GM19463 (cell line): ENCODE measurements at regions not wholly inside any gene's neighbourhood (a gene's known extent, or its start where the extent isn't known, plus 50 kb on each side); places are given as distances from the start of the nearest gene placed in this dataset.
"Not testable (repeated sequence)": the region's sequence is repeated elsewhere in the genome, so short reads cannot be mapped to it uniquely, and the experiment has no call there.

Source experiments
- ATAC-seq: cut with Tn5 transposase; IDR thresholded peaks from one replicate; pipeline ENCODE4 v1.9.1; 2021; ENCODE audit warnings: mild to moderate bottlenecking, moderate library complexity; ENCODE audit not compliant: unreplicated experiment

DNA sequence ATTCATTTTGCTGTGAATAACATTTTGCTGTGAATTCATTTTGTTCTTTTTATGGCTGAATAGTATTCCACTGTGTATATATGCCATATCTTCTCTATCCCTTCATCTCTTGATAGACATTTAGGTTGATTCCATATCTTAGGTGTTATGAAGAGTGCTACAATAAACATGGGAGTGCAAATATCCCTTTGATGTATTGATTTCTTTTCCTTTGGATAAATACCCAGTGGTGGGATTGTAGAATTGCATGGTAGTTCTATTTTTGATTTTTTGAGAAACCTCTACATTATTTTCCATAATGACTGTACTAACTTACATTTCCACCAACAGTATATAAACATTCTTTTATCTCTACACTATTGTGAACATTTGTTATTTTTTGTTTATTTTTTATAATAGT, 555.9 kb downstream of the PDHA2 start:
- no peak for ATAC-seq

DNA sequence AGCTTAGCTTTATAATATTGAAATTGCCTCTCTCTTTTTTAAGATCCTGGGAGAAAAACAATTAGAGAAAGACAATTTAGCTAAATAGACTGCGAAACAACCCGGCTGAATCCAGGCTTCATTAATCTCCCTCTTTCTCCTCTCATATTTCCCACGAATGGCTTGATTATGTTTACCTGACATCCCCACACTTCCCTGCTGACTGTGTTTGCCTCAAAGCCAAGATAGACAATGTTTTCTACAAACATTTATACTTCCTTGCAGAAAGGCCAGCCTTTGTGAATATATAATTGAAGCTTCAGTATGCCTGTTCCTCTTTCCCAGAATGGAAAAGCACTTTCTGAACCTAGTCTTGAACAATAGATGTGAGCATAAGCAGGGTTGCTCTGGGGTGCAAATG, 566.8 kb downstream of the PDHA2 start:
- ATAC-seq = no peak

DNA sequence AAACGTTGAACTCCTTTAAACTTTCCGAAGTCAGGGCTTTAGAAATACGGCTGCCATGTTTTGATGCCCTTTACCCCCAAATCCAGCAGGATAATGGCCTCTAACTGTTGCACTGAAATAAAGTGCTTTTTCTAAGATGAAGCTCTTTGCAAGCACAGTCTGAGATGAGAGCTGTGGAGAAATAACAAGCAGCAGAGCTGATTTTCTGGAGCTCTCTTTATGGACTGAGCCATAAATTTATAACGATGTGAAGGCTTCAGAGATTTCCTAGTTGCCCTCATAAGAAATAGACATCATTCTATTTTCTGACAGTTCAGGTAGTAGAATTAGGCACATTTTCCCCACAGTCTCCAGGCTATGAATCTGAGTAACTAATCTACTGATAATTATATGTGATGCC, 567.3 kb downstream of the PDHA2 start:
- ATAC-seq = no peak

DNA sequence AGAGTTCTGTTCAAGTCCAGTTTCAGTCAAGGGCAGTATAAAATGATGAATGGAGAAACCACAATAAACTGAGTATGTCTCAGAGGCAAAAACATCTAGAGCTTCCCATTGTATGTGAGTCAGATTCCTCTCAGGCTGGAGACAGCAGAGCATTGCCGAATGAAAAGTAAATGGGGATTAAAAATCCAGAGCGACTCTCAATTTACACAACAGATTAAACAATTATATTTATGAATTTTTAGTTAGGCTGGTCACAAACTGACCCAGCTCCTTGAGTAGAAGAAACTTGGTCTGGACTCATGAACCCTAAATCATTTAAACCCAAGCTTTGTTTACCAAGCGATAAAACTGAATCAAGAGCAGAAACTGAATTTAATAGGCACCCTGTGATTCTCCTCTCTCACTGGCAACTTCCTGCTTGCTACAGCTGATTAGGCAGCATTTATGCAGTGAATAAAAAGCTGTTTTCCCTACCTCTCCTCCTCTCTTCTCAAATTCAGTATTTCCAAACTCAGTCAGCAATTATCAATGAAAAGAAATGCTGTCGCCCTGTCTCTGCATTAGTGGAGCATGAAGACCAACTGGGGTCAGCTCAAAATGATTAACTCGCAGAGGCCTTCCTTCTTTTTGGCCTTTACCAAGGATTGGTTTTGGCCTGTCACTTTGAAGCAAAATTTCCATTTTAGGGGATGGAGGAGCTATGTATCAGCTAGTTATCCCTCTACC, 568.0 kb downstream of the PDHA2 start:
- ATAC-seq = no peak

DNA sequence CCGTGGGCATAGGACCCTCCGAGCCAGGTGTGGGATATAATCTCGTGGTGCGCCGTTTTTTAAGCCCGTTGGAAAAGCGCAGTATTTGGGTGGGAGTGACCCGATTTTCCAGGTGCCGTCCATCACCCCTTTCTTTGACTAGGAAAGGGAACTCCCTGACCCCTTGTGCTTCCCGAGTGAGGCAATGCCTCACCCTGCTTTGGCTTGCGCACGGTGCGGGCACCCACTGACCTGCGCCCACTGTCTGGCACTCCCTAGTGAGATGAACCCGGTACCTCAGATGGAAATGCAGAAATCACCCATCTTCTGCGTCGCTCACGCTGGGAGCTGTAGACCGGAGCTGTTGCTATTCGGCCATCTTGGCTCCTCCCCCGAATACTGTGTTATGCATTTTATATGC, 575.0 kb downstream of the PDHA2 start:
- not testable (repeated sequence) for ATAC-seq

DNA sequence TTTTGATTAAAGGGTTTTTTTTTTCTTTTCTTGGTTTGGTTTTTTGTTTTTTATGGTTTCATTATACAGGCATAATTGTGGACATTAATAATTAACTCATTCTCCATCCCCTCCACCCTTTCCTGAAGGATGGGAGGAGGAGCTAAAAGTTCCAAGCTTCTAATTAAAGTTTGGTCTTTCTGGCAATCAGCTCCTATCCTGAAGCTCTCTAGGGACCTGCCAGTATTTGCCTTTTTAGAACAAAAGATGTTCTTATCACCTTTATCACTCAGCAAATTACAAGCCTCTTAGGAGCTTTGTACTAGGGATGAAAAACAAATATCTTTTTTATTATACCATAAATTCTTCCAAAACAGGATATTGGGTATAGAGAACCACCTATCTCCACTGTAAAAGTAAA, 589.8 kb downstream of the PDHA2 start:
- no peak for ATAC-seq

DNA sequence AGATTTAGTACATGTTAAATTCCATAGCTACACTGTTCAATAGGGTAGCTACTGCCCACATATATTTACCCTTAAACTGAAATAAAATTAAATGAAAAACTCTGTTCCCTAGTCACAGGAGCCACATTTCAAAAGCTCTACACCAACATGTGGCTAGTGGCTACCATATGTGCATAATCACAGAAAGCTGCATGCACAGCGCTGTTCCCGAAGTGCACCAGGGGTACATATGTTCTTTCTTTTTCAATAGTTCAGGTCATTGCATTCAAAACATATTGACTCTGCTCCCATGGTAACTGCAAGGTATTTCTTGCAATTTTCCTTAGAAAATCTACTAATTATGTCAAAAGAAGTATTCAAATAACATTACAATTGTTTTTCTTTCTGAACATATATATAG, 591.2 kb downstream of the PDHA2 start:
- no peak for ATAC-seq

DNA sequence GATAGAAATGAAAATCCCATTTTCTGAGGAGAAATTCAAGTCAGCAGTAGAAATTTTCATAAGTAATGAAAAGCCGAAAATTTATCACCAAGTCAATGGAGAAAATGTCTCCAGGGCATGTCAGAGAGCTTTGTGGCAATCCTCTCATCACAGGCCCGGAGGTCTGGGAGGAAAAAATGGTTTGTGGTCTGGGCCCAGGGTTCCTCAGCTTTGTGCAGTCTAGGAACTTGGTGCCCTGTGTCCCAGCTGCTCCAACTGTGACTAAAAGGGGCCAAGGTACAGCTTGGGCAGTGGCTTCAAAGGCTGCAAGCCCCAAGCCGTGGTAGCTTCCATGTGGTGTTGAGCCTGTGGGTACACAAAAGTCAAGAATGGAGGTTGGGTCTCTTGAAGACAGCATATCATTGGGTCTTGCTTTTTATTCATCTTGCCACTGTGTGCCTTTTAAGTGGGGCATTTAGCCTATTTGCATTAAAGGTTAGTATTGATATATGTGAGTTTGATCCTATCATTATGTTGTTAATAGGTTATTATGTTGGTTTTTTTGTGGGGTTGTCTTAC, 608.5 kb downstream of the PDHA2 start:
- no peak for ATAC-seq

DNA sequence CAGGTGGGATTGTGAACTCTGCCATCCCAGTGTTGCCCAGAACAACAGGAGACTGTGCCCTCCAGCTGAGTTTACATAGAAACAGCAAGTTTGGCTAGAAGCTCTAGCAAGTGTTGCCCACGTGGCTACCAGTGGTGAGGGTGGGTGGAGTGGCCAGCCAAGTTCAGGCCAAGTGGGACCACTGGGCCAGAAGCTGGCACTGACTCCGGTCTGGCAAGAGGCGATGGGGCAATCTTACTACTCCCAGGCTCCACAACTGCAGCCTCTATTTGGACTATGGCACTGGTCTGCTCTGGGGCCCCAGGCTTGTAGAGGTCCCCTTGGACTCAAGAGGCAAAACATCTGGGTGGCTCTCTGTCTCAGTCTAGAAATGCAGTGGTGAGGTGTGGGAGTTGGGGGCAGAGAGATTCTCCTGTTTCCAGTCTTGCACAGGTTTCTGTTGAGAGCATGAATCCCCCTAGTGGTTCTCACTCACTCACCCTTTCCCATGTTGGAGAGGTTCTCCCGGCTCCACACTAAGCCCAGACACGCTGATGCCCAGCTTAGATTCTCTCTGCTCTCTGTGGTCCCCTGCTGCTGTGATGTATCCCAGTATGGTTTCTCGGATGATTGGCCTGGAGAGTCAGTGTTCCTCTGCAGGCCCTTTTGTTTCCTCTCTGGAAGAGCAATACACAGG, 615.3 kb downstream of the PDHA2 start:
- no peak for ATAC-seq

DNA sequence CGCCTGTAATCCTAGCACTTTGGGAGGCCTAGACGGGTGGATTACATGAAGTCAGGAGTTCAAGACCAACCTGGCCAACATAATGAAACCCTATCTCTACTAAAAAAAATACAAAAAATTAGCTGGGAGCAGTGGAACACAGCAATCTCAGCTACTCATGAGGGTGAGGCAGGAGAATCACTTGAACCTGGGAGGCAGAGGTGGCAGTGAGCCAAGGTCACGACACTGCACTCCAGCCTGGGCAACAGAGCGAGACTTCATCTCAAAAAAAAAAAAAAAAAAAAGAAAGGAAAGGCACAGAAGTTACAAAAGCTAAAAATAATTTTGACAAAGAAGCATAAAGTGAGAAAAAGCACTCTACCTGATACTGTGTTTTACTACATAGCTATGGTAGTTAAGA, 618.1 kb downstream of the PDHA2 start:
- ATAC-seq = not testable (repeated sequence)

DNA sequence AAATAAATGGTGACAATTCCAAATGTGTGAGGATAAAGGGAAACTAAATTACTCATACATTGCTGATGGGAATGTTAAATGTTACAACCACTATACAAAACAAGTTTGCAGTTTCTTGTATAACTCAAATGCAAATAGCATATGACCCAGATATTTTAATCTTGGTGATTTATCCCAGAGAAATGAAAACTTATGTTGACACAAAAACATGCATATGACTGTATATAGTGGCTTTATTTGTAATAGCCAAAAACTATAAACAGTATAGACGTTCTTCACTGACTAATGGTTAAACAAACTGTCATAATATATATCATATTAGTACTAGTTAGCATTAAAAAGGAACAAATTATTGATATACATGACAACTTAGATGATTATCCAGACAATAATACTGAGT, 619.2 kb downstream of the PDHA2 start:
- ATAC-seq = no peak

DNA sequence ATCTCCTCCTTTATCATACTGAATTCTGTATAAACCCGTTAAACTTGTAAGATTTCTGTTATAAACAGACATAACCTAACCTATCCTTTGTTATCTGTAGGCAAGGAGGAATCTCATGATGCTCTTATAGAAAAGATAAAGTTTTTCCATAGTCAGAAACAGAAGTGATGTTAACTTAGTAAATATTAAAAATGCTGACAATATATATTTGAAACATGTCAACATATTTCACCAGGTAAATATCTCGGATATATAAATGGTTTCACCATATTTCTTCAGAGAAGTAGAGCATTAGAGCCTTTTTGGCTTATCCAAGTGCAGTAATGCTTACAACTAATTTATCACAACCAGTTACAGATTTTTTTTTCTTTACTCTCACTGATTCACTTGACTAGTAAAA, 625.9 kb downstream of the PDHA2 start:
- no peak for ATAC-seq

DNA sequence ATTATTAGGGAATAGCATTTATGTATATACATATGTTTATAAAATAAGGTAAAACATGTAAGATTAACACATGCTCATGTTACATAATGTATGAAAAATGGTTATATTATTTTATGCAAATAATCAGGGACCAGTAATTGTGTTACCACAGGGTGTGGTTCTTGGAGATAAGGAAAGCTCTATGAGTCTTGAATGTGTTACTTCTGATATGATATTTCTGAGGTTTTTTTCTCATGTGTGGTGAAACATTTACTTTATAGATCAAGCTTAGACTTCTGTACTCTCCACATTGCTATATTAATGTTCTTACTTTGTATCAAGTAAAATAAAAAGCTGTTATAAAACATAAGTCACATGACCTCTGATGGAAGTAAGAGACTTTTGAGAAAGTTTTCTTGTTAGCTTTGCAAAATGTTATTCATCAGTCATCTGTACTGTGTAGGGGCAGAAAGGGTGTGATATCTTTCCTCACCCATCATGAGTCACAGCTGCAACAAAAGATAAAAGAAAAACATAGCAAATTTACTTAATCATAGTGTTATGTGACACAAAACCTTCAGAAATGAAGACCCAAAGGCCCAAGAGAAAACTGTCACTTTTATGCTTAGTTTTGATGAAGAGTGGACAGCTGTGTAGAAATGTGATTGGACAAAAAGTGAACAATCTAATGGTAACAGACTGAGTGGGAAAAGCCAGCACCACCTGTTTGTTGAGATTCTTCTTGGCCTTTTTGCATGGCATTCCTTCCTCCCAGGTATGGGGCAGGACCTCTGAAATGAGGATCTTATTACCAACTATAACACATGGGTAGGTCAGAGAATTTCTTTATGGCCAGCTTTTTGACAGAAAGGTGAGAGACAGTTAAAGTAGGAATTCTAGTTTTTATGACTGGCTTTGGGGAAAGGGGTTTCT, 632.3 kb downstream of the PDHA2 start:
- no peak for ATAC-seq

DNA sequence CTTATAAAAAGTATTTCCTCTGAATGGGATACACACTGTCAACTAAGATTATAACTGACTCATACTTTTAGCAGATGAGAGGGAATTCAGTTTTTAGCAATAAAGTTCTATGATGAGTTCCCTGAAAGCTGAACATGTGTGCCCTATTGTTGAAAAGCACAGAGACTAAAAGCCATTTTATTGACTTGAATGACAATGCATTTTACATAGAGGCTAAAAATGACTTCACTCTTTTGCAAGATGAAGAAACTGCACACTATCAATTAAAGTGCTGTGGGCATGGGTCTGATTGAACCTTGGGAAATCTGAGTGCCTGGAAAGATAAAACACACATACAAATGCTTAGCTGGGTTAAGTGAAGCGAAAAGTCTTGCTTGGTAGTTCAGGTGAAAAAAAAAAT, 633.4 kb downstream of the PDHA2 start:
- ATAC-seq = no peak

DNA sequence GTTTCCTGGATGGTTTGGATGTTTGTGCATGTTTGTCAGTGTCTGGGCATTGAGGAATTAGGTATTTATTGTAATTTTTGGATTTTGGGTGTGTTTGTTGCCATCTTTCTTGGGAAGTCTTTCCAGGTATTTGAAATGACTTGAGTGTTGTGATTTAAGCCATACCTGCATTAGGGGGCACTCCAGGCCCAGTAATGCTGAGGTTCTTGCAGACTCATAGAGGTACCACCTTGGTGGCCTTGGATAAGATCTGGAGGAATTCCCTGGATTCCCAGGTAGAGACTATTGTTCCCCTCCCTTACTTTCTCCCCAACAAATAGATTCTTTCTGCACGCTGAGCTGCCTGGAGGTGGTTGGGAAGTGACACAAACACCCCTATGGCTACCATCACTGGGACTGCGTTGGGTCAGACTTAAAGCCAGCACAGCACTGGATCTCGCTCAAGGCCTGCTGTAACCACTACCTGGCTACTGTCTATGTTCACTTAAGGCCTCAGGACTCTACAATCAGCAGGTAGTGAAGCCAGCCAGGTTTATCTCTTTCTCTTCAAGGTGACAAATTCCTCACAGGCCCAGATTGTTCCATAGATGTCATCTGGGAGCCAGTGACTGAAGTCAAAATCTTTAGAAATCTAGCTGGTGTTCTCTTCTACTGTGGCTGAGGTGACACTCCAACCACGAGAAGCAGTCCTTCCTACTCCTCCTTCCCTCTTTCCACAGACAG, 643.6 kb downstream of the PDHA2 start:
- no peak for ATAC-seq

DNA sequence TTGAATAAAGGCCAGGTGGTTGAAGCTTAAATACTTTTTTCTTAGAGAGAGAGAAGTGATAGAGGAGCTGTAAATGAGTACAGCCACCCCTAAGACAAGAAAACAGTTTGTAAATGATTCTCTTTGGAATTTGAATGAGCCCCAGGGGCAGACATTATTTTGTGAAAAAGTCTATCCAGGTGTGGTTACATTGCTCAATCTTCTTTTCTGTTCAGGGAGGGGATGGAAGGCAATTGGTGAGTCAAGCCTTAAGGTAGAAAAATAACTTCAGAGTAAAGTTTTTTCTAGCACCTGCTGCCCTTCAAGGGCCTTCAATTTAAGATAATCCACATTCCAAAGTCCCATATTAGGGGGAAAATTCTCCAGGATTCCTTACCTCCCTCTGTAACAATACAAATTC, 646.7 kb downstream of the PDHA2 start:
- no peak for ATAC-seq

DNA sequence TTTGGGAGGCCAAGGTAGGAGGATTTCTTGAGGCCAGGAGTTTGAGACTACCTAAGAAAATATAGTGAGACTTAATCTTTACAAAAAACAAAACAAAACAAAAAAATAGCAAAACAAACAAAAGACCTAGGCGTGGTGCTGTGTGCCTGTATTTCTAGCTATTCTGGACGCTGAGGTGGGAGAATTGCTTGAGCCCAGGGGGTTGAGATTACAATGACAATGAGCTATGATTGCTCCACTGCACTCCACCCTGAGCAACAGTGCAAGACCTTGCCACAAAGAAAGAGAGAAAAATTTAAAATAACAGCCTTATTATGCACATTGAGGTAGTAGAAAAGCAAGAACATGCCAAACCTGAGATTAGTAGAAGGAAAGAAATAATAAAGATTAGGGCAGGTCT, 657.7 kb downstream of the PDHA2 start:
- ATAC-seq = no peak

DNA sequence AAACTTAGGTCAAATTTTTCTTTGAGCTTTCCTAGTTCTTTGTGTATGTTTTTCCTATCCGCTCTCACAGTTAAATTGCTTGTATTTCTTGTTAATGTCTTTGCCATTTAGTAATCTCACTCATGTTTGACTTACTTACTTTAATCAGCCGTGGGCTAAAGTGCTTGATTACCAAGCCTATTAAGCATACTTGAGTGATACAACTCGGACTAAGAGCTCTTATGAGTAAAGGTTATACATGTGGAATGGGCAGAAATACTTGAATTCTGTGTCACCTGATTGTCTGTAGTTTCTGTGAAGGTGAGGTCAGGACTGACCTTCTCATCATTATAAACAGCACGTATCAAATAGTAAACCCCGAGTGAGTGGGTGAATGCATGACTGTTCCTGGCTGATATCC, 664.5 kb downstream of the PDHA2 start:
- ATAC-seq = no peak

DNA sequence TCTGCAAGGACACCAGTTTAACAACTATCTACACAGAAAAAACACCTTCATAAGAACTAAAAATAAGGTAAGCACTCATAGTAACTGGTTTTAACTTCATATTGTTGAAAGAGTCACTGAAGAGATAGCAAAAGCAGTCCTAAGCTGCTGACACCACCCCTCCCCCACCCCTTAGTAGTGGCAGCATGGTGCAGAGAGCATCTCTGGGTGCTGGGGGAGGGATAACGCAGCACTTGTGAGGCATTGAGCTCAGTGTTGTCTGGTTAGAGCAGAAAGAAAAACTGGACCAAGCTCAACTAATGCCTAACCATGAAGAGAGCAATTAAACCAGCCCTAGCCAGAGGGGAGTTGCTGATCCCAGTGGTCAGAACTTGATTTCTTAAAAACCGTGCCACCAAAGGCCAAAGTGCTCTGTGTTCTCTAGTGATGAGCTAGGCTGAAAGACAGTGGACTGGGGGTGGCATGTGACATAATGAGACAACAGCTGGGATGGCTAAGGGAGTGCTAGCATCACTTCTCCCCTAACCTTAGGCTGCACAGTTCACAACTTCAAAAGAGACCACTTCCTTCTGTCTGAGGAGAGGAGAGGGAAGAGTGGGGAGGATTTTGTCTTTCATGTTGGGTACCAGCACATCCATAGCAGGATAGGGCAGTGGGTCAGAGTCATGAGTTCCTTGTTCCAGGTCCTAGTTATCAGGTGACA, 669.3 kb downstream of the PDHA2 start:
- no peak for ATAC-seq

DNA sequence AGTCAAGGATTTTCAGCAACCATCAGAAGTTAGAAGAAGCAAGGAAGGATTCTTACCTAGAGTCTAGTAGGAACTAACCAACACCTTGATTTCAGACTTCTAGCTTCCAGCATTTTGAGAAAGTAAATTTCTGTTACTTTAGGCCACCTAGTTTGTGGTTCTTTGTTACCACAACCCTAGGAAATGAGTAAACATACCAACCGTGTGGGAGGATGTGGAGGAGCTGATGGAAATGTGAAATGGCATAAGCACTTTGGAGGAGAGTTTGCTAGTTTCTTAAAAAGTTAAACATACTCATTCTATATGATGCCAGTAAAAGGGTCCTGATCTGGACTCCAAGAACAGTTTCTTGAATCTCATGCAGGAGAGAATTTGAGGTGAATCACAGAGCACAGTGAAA, 679.4 kb downstream of the PDHA2 start:
- ATAC-seq = no peak
